Esophagus squamous epithelium (tissue), 4 donors: ENCODE measurements at regions not wholly inside any gene's neighbourhood (a gene's known extent, or its start where the extent isn't known, plus 50 kb on each side); places are given as distances from the start of the nearest gene placed in this dataset.

ENCODE experiments used
- CTCF ChIP-seq, 6 experiments: fragments of 450-650 bp in 4 of 6; fragments of 200-600 bp in 2 of 6; sonication (generic) in 2 of 6; IDR thresholded peaks; one replicate each; pipeline ENCODE4 v1.5.1; 2016 to 2019; ENCODE audit warnings: antibody characterized with exemption in 6 of 6, mild to moderate bottlenecking in 4 of 6, moderate library complexity in 4 of 6
- POLR2A ChIP-seq, 4 donors: fragments of 450-650 bp; IDR thresholded peaks; one replicate each; pipeline ENCODE4 v1.6.1; 2017; ENCODE audit warnings: antibody characterized with exemption in 4 of 4, mild to moderate bottlenecking in 4 of 4, moderate library complexity in 3 of 4

GRCh38 chr20:53728359-53728758 lies 134.7 kb upstream of the ZNF217 start:
- TF ChIP-seq CTCF (IDR thresholded peaks at IDR 0.05) = no peak
- TF ChIP-seq POLR2A (IDR thresholded peaks at IDR 0.05) = no peak
